Left lobe of liver (tissue), 2 donors: ENCODE measurements at regions not wholly inside any gene's neighbourhood (a gene's known extent, or its start where the extent isn't known, plus 50 kb on each side); places are given as distances from the start of the nearest gene placed in this dataset.

Experiments used
- ATAC-seq: fragments of 200-7000 bp; cut with Tn5 transposase; one replicate; pipeline ENCODE4 v1.9.1; 2020; ENCODE audit warnings: mild to moderate bottlenecking, moderate library complexity
- DNase-seq: peaks from one replicate; pipeline ENCODE4 v3.0.0-alpha.2; 2020; ENCODE audit warnings: low spot score
- donor health status: DM: no; HTN: no; CAD: no; lungs with moderate emphysema.
- donor health status: DM: no; HTN: yes; CAD: no.

- no peak for DNase-seq
- no peak for ATAC-seq
Observed at GRCh38 chr21:19900149-19900548, 1098.1 kb upstream of the NCAM2 start.

- no peak for DNase-seq
- ATAC-seq: no peak
Observed at GRCh38 chr21:19908390-19908789, 1089.8 kb upstream of the NCAM2 start.

- ATAC-seq: no peak
- DNase-seq: no peak
Observed at GRCh38 chr21:19914028-19914427, 1084.2 kb upstream of the NCAM2 start.

GRCh38 chr21:19921211-19921610, 1077.0 kb upstream of the NCAM2 start:
- no peak for DNase-seq
- ATAC-seq: no peak

- DNase-seq (no peak), ATAC-seq (no peak)
Observed at GRCh38 chr21:19922122-19922521, 1076.1 kb upstream of the NCAM2 start.

- no peak for DNase-seq
- ATAC-seq: no peak
Observed at GRCh38 chr21:19935467-19935866, 1062.7 kb upstream of the NCAM2 start.

- DNase-seq (no peak), ATAC-seq (no peak)
Observed at GRCh38 chr21:19937619-19938018, 1060.6 kb upstream of the NCAM2 start.

- no peak for ATAC-seq
- DNase-seq: no peak
Observed at GRCh38 chr21:19941626-19942025, 1056.6 kb upstream of the NCAM2 start.

GRCh38 chr21:19950347-19950746, 1047.9 kb upstream of the NCAM2 start:
- ATAC-seq (no peak), DNase-seq (no peak)

GRCh38 chr21:19969156-19969555, 1029.1 kb upstream of the NCAM2 start:
- DNase-seq (no peak), ATAC-seq (no peak)

- ATAC-seq: no peak
- DNase-seq: no peak
Observed at GRCh38 chr21:19981938-19982337, 1016.3 kb upstream of the NCAM2 start.

GRCh38 chr21:19986396-19986795, 1011.8 kb upstream of the NCAM2 start:
- no peak for ATAC-seq
- no peak for DNase-seq

GRCh38 chr21:19987671-19988070, 1010.5 kb upstream of the NCAM2 start:
- ATAC-seq (no peak), DNase-seq (no peak)

GRCh38 chr21:19992540-19992939, 1005.7 kb upstream of the NCAM2 start:
- ATAC-seq (no peak), DNase-seq (no peak)

- DNase-seq (no peak), ATAC-seq (no peak)
Observed at GRCh38 chr21:19993268-19993667, 1004.9 kb upstream of the NCAM2 start.

- no peak for DNase-seq
- no peak for ATAC-seq
Observed at GRCh38 chr21:19995253-19995652, 1003.0 kb upstream of the NCAM2 start.

GRCh38 chr21:19998453-19998852, 999.8 kb upstream of the NCAM2 start:
- no peak for DNase-seq
- no peak for ATAC-seq

- ATAC-seq (no peak), DNase-seq (no peak)
Observed at GRCh38 chr21:19999369-20000272, 998.6 kb upstream of the NCAM2 start.

- no peak for ATAC-seq
- no peak for DNase-seq
Observed at GRCh38 chr21:20004367-20004766, 993.8 kb upstream of the NCAM2 start.

GRCh38 chr21:20010691-20011200, 987.5 kb upstream of the NCAM2 start:
- ATAC-seq: no peak

GRCh38 chr21:20013851-20014250, 984.4 kb upstream of the NCAM2 start:
- no peak for ATAC-seq
- DNase-seq: no peak

More at GRCh38 chr21:20010691-20011200, 987.5 kb upstream of the NCAM2 start:
- no peak for DNase-seq

GRCh38 chr21:20016435-20017005, 981.7 kb upstream of the NCAM2 start:
- ATAC-seq (no peak), DNase-seq (no peak)
